Neural progenitor cell (in vitro differentiated cells): ENCODE measurements at regions not wholly inside any gene's neighbourhood (a gene's known extent, or its start where the extent isn't known, plus 50 kb on each side); places are given as distances from the start of the nearest gene placed in this dataset.

Experiments used
- CTCF ChIP-seq: fragments of 200-600 bp; sonication (generic); IDR thresholded peaks from 2 replicates; pipeline ENCODE4 v1.5.1; 2017; ENCODE audit warnings: antibody characterized with exemption, mild to moderate bottlenecking
- EZH2 ChIP-seq: fragments of 200-600 bp; sonication (generic); IDR thresholded peaks from 2 replicates; pipeline ENCODE4 v1.6.1; 2017; ENCODE audit warnings: antibody characterized with exemption, mild to moderate bottlenecking, moderate library complexity

GRCh38 chr2:49860170-49860569 is 705.9 kb upstream of the FSHR start:
- TF ChIP-seq CTCF (no peak), EZH2 (no peak)
